ENCODE measurements at regions not wholly inside any gene's neighbourhood (a gene's known extent, or its start where the extent isn't known, plus 50 kb on each side); places are given as distances from the start of the nearest gene placed in this dataset.

DNA sequence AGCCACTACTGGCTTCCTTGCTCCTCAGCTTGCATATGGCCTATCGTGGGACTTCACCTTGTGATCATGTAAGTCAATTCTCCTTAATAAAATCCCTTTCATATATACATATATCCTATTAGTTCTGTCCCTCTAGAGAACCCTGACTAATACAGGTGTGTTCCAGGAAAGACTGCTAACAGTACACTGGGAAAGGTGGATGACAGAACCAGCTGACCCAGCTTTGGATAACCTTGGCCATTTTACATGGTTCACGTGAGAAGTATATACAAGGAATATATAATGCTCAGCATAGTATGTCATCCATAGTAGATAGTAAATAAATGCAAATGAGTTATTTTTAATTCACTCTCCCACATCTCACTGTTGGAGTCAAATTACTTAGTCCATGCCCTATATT is 1003.5 kb downstream of the SORCS3 start:
- WGBS = 86% methylated on average over 1 of the region's 2 CpGs
- Histone ChIP-seq H3K27ac (ENCODE audit: low read depth, low read length) (no peak overlapping the region), H3K9ac (ENCODE audit: low read depth, low read length) (no peak overlapping the region), H3K4me3 (ENCODE audit: low read length) (no peak overlapping the region), H3K27me3 (ENCODE audit: insufficient read depth, low read length) (no peaks in the 10 kb centered on the region), H3K36me3 (ENCODE audit: insufficient read depth, low read length) (no peaks in the 10 kb centered on the region), H3K9me3 (ENCODE audit: insufficient read depth, low read depth, low read length) (no peaks in the 10 kb centered on the region), H3K4me1 (ENCODE audit: insufficient read depth, low read length) (peaks cover 13% of the 10 kb centered on the region)

DNA sequence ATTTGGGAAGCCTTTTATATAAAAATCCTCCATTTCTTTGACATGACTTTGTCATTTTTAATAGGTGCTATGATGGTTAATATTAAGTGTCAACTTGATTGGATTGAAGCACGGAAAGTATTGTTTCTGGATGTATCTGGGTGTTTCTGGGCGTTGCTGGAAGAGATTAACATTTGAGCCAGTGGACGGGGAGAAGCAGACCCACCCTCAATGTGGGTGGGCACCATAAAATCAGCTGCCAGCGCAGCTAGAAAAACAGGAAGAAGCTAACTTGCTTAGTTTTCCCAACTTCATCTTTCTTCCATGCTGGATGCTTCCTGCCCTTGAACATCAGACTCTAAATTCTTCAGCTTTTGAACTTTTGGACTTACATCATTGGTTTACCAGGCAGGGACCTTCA is 1003.0 kb downstream of the SORCS3 start:
- Histone ChIP-seq H3K9ac (ENCODE audit: low read depth, low read length) (no peak overlapping the region), H3K27ac (ENCODE audit: low read depth, low read length) (no peak overlapping the region)
- 96% methylated on average over 4 of the region's 4 CpGs for whole genome bisulfite sequencing

DNA sequence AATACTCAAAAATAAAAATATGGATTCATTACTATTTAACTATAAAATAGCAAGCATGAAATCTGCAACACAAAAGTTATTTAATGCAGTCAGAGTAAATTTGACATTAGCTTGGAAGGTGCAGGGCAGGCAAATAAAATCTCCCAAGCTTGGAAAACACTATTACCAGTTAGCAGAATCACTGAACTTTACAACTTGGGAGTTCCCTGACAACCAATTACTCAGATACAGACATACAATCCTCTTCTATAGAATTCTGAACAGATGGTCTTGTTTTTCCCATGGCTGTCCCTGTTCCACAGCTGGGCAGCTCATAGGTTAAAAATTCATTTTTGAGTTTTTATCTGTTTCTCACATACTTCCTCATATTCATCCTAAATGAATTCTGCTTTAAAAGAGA is 1002.6 kb downstream of the SORCS3 start:
- Histone ChIP-seq H3K36me3 (ENCODE audit: insufficient read depth, low read length) (no peaks in the 10 kb centered on the region), H3K27ac (ENCODE audit: low read depth, low read length) (no peak overlapping the region), H3K9ac (ENCODE audit: low read depth, low read length) (no peak overlapping the region), H3K9me3 (ENCODE audit: insufficient read depth, low read depth, low read length) (no peaks in the 10 kb centered on the region), H3K4me1 (ENCODE audit: insufficient read depth, low read length) (peaks cover 4% of the 10 kb centered on the region), H3K27me3 (ENCODE audit: insufficient read depth, low read length) (no peaks in the 10 kb centered on the region), H3K4me3 (ENCODE audit: low read length) (no peak overlapping the region)

More for the DNA sequence above, 1003.0 kb downstream of the SORCS3 start:
- Histone ChIP-seq H3K27me3 (ENCODE audit: insufficient read depth, low read length) (no peaks in the 10 kb centered on the region), H3K9me3 (ENCODE audit: insufficient read depth, low read depth, low read length) (no peaks in the 10 kb centered on the region), H3K4me3 (ENCODE audit: low read length) (no peak overlapping the region), H3K4me1 (ENCODE audit: insufficient read depth, low read length) (peaks cover 9% of the 10 kb centered on the region), H3K36me3 (ENCODE audit: insufficient read depth, low read length) (no peaks in the 10 kb centered on the region)

DNA sequence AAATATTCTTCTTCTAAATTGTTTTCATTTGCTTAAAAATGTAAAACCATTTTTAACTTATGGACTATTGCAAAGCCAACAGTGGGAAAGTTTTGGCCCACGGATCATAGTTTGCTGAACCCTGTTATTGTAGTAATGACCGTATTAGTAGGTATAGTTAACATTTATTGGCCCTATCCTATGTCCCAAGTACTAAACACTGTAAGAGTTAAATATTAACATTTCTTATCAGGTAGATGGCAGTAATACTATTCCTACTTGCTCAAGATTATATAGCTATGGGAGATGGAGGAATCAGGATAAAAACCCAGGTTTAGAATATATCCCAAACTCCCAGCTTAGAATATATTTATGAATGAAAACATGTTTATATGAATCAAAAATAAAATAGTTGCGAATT is 993.2 kb downstream of the SORCS3 start:
- no peak overlapping the region for H3K9ac ChIP-seq (ENCODE audit: low read depth, low read length)
- 91% methylated on average over 2 of the region's 3 CpGs for WGBS
- no peaks in the 10 kb centered on the region for H3K27me3 ChIP-seq (ENCODE audit: insufficient read depth, low read length)
- H3K27ac ChIP-seq (ENCODE audit: low read depth, low read length) = no peak overlapping the region
- H3K4me1 ChIP-seq (ENCODE audit: insufficient read depth, low read length) = no peaks in the 10 kb centered on the region; the same call in 1 of the 2 replicates
- no peaks in the 10 kb centered on the region for H3K9me3 ChIP-seq (ENCODE audit: insufficient read depth, low read depth, low read length)
- H3K36me3 ChIP-seq (ENCODE audit: insufficient read depth, low read length) = no peaks in the 10 kb centered on the region
- no peak overlapping the region for H3K4me3 ChIP-seq (ENCODE audit: low read length)

DNA sequence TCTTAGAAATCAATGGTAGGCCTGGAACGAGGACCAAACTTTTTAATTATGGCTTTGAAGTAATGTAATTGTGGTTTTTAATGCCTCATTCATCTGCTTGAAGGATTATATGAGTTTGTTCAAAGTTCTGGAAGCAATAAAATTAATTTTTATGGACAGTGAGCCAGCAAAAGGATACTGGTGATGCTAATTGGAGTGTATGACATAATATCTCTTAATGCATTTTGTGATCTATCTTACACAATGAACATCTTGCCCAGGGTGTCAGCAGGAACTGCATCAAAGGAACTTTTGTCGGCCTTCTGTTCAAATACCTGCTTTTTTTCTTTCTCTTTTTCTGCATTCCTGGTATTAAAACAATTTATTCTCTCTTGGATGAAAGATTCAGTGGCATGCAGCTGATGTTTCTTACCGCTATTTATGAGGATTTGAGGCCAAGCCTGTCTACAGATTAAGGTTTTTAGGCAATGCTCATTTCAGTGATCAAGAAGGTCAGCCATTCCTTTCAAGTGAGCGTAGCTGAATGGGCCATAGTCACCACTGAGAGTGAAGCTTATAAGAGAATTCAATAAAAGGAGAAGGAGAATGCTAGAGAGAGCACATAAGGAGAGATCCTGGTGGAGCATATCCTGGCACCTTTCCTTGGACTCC is 974.8 kb downstream of the SORCS3 start:
- H3K4me3 ChIP-seq (ENCODE audit: low read length) = no peak overlapping the region
- H3K27me3 ChIP-seq (ENCODE audit: insufficient read depth, low read length) = no peaks in the 10 kb centered on the region
- 93% methylated on average over 4 of the region's 4 CpGs for WGBS
- no peak overlapping the region for H3K27ac ChIP-seq (ENCODE audit: low read depth, low read length)
- H3K36me3 ChIP-seq (ENCODE audit: insufficient read depth, low read length) = no peaks in the 10 kb centered on the region
- H3K9ac ChIP-seq (ENCODE audit: low read depth, low read length) = no peak overlapping the region
- peaks cover under 1% of the 10 kb centered on the region; the same call in 1 of the 2 replicates for H3K9me3 ChIP-seq (ENCODE audit: insufficient read depth, low read depth, low read length)
- H3K4me1 ChIP-seq (ENCODE audit: insufficient read depth, low read length) = no peaks in the 10 kb centered on the region

DNA sequence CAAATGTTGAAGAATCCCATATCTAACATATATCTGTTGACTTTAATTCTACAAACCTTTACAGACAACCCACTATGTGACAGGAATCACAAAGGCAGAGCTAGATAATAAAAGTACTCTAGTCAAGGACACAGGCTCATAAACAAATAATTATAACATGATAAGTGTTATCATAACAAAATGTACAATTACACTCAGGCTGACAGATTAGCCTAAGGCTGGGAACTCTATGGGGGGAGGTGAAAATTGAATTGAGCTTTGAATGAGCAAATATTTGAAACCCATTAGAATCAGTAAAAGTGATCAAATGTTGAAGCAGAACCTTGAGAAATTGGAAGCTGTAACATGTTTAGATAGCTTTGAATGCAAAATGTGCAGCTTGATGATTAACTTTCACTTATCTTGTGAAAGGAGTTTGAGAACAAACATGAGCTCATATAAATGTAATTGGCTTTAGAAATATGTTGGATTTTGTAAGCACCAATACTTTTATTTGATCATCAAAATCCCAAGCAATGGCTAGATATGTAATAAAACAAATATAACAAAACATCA is 970.2 kb downstream of the SORCS3 start:
- H3K27ac ChIP-seq (ENCODE audit: low read depth, low read length) = no peak overlapping the region
- H3K27me3 ChIP-seq (ENCODE audit: insufficient read depth, low read length) = no peaks in the 10 kb centered on the region
- no peak overlapping the region for H3K9ac ChIP-seq (ENCODE audit: low read depth, low read length)
- no peaks in the 10 kb centered on the region for H3K4me1 ChIP-seq (ENCODE audit: insufficient read depth, low read length)
- H3K36me3 ChIP-seq (ENCODE audit: insufficient read depth, low read length) = no peaks in the 10 kb centered on the region
- no peaks in the 10 kb centered on the region for H3K9me3 ChIP-seq (ENCODE audit: insufficient read depth, low read depth, low read length)
- H3K4me3 ChIP-seq (ENCODE audit: low read length) = no peak overlapping the region

DNA sequence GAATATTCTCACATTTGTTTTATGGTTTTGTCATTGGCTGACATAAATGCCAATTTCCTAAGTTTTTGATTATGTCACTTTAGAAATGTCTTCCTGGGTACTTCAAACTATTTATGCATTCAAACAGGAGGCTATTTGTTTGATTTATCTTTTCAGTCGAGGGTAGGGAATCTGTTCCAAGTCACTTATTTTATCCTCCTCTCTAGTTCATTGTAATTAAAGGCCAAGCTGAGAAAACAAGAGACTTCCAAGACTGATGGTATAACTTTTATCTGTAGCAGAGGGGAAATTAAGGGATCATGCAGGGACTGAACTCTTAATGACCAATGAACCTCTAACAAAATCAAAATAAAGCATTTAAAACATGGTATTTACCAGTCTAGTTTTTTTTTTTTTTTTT is 968.4 kb downstream of the SORCS3 start:
- H3K36me3 ChIP-seq (ENCODE audit: insufficient read depth, low read length) = no peaks in the 10 kb centered on the region
- no peak overlapping the region for H3K9ac ChIP-seq (ENCODE audit: low read depth, low read length)
- no peaks in the 10 kb centered on the region for H3K27me3 ChIP-seq (ENCODE audit: insufficient read depth, low read length)
- H3K9me3 ChIP-seq (ENCODE audit: insufficient read depth, low read depth, low read length) = no peaks in the 10 kb centered on the region
- no peak overlapping the region for H3K27ac ChIP-seq (ENCODE audit: low read depth, low read length)
- no peak overlapping the region for H3K4me3 ChIP-seq (ENCODE audit: low read length)
- WGBS = no CpG with 5 or more reads among the region's 1 CpG
- H3K4me1 ChIP-seq (ENCODE audit: insufficient read depth, low read length) = peaks cover 9% of the 10 kb centered on the region

DNA sequence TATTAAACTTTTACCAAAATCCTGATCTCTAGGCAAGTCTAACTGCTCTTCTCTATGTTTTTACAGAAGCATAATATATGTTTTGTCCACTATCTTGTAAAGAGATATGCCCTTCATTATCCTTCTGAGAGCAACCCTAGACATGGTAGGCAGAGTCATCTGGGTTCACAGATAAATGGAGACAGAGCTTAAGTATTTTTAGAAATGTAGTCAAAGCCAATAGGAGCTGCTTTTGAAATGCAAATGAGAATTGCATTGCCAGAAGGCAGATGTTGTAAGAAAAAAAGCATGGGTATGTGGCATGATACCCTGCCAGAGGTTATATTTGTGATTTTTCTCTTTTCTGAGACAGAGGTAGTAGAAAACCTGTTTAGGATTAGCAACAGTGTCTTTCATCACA is 964.8 kb downstream of the SORCS3 start:
- H3K9ac ChIP-seq (ENCODE audit: low read depth, low read length) = no peak overlapping the region
- peaks cover 6% of the 10 kb centered on the region; the same call in 1 of the 2 replicates for H3K9me3 ChIP-seq (ENCODE audit: insufficient read depth, low read depth, low read length)
- H3K27ac ChIP-seq (ENCODE audit: low read depth, low read length) = no peak overlapping the region
- H3K4me3 ChIP-seq (ENCODE audit: low read length) = no peak overlapping the region
- no peaks in the 10 kb centered on the region for H3K27me3 ChIP-seq (ENCODE audit: insufficient read depth, low read length)
- H3K4me1 ChIP-seq (ENCODE audit: insufficient read depth, low read length) = peaks cover 9% of the 10 kb centered on the region
- no peaks in the 10 kb centered on the region for H3K36me3 ChIP-seq (ENCODE audit: insufficient read depth, low read length)

DNA sequence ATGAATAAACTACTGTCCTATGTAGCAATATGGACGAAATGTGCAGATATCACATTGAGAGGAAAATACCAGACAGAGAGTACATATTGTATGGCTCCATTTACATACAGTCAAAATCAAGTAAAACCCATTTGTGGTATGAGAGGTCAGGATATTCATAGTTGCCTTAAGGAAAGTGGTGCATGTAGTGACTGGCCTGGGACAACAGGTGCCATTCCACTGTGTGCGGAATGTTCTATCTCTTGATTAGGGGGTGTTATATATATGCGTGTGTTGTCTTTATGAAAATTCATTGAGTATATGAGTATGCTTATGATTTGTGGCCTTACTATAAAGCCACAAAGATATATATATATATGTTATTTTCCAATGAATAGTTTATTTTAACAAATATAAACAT is 964.0 kb downstream of the SORCS3 start:
- H3K9me3 ChIP-seq (ENCODE audit: insufficient read depth, low read depth, low read length) = peaks cover 6% of the 10 kb centered on the region; the same call in 1 of the 2 replicates
- WGBS = 100% methylated on average over 2 of the region's 3 CpGs

DNA sequence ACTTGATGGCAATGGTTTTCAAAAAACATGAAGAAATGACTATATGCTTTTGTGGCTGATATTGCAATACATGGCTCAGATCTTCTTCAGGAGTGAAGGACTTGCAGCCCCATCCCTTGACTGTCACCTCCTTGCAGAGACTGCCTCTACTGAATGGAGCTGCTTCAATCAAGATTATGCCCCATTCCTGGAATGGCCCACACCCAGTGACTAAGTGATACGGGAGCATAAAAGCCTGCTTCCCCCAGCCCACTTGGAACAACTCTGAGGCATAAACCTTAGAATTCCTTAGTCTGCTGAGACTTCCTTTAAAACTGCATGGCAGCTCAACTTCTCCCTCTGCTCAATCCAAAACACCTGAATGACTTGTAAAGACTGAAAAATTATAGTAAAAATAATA is 957.1 kb downstream of the SORCS3 start:
- H3K36me3 ChIP-seq (ENCODE audit: insufficient read depth, low read length) = no peaks in the 10 kb centered on the region
- no peak overlapping the region for H3K4me3 ChIP-seq (ENCODE audit: low read length)
- H3K27me3 ChIP-seq (ENCODE audit: insufficient read depth, low read length) = no peaks in the 10 kb centered on the region
- WGBS = 90% methylated on average over 1 of the region's 1 CpG
- H3K27ac ChIP-seq (ENCODE audit: low read depth, low read length) = no peak overlapping the region
- H3K9ac ChIP-seq (ENCODE audit: low read depth, low read length) = no peak overlapping the region
- H3K4me1 ChIP-seq (ENCODE audit: insufficient read depth, low read length) = no peaks in the 10 kb centered on the region
- H3K9me3 ChIP-seq (ENCODE audit: insufficient read depth, low read depth, low read length) = peaks cover 6% of the 10 kb centered on the region; the same call in 1 of the 2 replicates

More for the DNA sequence above, 964.0 kb downstream of the SORCS3 start:
- H3K27ac ChIP-seq (ENCODE audit: low read depth, low read length) = no peak overlapping the region
- no peaks in the 10 kb centered on the region for H3K36me3 ChIP-seq (ENCODE audit: insufficient read depth, low read length)
- peaks cover 9% of the 10 kb centered on the region for H3K4me1 ChIP-seq (ENCODE audit: insufficient read depth, low read length)
- no peak overlapping the region for H3K9ac ChIP-seq (ENCODE audit: low read depth, low read length)
- H3K27me3 ChIP-seq (ENCODE audit: insufficient read depth, low read length) = no peaks in the 10 kb centered on the region
- no peak overlapping the region for H3K4me3 ChIP-seq (ENCODE audit: low read length)

DNA sequence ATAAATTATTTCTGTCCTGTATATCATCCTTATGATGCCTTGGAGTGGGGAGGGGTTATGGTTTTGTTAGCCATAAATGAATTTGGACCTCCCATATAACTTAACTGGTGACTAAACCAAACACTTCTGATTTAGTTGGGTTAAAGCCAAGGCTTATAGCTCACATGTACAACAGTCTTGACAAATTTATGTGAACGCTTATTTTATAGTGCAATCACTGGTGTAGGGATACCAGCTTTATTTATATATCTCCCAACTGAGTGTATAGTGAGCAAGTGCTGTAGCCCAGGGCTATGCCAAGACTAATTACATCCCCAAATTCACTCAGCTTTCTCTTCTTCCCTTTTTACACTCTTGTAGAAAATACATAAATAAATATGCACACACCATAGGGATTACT is 956.2 kb downstream of the SORCS3 start:
- H3K36me3 ChIP-seq (ENCODE audit: insufficient read depth, low read length) = no peaks in the 10 kb centered on the region
- 100% methylated on average over 1 of the region's 1 CpG for WGBS
- no peaks in the 10 kb centered on the region for H3K27me3 ChIP-seq (ENCODE audit: insufficient read depth, low read length)
- no peaks in the 10 kb centered on the region for H3K9me3 ChIP-seq (ENCODE audit: insufficient read depth, low read depth, low read length)
- no peak overlapping the region for H3K27ac ChIP-seq (ENCODE audit: low read depth, low read length)
- H3K4me1 ChIP-seq (ENCODE audit: insufficient read depth, low read length) = no peaks in the 10 kb centered on the region
- no peak overlapping the region for H3K4me3 ChIP-seq (ENCODE audit: low read length)
- no peak overlapping the region for H3K9ac ChIP-seq (ENCODE audit: low read depth, low read length)

DNA sequence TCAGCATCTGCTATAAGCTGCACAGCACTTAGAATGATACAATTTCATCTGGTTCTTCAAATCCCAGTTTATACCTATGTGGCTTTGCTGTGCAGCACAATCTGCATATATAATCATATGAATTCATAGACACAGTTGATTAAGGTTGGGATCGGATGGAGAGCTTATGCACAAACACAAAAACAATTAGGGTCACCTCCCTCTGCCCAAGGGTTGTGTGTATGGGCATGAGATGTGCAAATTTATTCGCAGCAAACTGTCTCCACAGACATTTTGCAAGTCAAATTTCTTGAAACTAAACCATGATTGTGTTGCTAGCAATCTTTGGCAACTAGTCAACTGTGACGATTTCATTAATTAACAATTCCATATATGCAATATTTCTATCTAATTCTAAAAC is 955.7 kb downstream of the SORCS3 start:
- 97% methylated on average over 2 of the region's 3 CpGs for WGBS
- H3K27ac ChIP-seq (ENCODE audit: low read depth, low read length) = no peak overlapping the region
- H3K4me3 ChIP-seq (ENCODE audit: low read length) = no peak overlapping the region
- 0 out of 2 replicates have a peak, but pooled peaks cover 1% of the 10 kb centered on the region for H3K4me1 ChIP-seq (ENCODE audit: insufficient read depth, low read length)
- H3K27me3 ChIP-seq (ENCODE audit: insufficient read depth, low read length) = no peaks in the 10 kb centered on the region
- H3K36me3 ChIP-seq (ENCODE audit: insufficient read depth, low read length) = no peaks in the 10 kb centered on the region
- no peak overlapping the region for H3K9ac ChIP-seq (ENCODE audit: low read depth, low read length)
- no peaks in the 10 kb centered on the region for H3K9me3 ChIP-seq (ENCODE audit: insufficient read depth, low read depth, low read length)

Data from HUES64 (cell line).